Gastrocnemius medialis (tissue), 4 donors: ENCODE measurements at regions not wholly inside any gene's neighbourhood (a gene's known extent, or its start where the extent isn't known, plus 50 kb on each side); places are given as distances from the start of the nearest gene placed in this dataset.

ENCODE experiments used
- ATAC-seq, 2 donors: fragments of 150-250 bp; one replicate each; pipeline ENCODE4 v1.9.1; 2016
- DNase-seq, 2 donors: peaks; one replicate each; pipeline ENCODE4 v3.0.0-alpha.2; 2019
- H3K27ac ChIP-seq, 4 donors: fragments of 200-600 bp; sonication (generic); 1 replicate in 1 of 4; 2 replicates in 3 of 4; pipeline ENCODE4 v1.5.1; 2016 to 2018; ENCODE audit warnings: mild to moderate bottlenecking in 2 of 4, moderate library complexity in 1 of 4
- H3K27me3 ChIP-seq, 3 donors: fragments of 200-600 bp; sonication (generic) in 2 of 3; 1 replicate in 1 of 3; 2 replicates in 2 of 3; pipeline versions ENCODE4 v1.5.1 to v1.6.0; 2016 to 2019; ENCODE audit warnings: mild to moderate bottlenecking in 1 of 3, moderate library complexity in 1 of 3
- H3K36me3 ChIP-seq, 2 donors: fragments of 200-600 bp; sonication (generic) in 1 of 2; one replicate each; pipeline ENCODE4 v1.5.1; 2017 to 2018
- H3K4me1 ChIP-seq, 2 donors: fragments of 200-600 bp; sonication (generic) in 1 of 2; one replicate each; pipeline ENCODE4 v1.5.1; 2016 to 2017; ENCODE audit warnings: mild to moderate bottlenecking in 2 of 2
- H3K4me3 ChIP-seq, 4 donors: fragments of 200-600 bp; sonication (generic) in 3 of 4; 1 replicate in 1 of 4; 2 replicates in 3 of 4; pipeline ENCODE4 v1.5.1; 2016 to 2019; ENCODE audit warnings: mild to moderate bottlenecking in 2 of 4
- H3K9me3 ChIP-seq, 3 donors: fragments of 200-600 bp; sonication (generic) in 2 of 3; 1 replicate in 1 of 3; 2 replicates in 2 of 3; pipeline ENCODE4 v1.5.1; 2016 to 2019
- CTCF ChIP-seq, 5 experiments: fragments of 450-650 bp in 3 of 5; fragments of 200-600 bp in 2 of 5; sonication (generic) in 2 of 5; IDR thresholded peaks in 4 of 5; conservative IDR thresholded peaks in 1 of 5; 1 replicate in 4 of 5; 2 replicates in 1 of 5; pipeline ENCODE4 v1.5.1; 2016 to 2019; ENCODE audit warnings: antibody characterized with exemption in 5 of 5, mild to moderate bottlenecking in 3 of 5, moderate library complexity in 3 of 5
- POLR2A ChIP-seq, 2 donors: fragments of 450-650 bp; IDR thresholded peaks; one replicate each; pipeline ENCODE4 v1.6.1; 2017; ENCODE audit warnings: antibody characterized with exemption in 2 of 2, mild to moderate bottlenecking in 2 of 2, moderate library complexity in 2 of 2
- in situ Hi-C, 4 donors: fragments of 200-750 bp; cut with MboI; loops; one replicate each; pipeline versions ENCODE4 v1.15.0 to v1.8.0; 2017; ENCODE audit warnings: low sequenced_read_pairs in 4 of 4
- intact Hi-C: fragments of 100-400 bp; cut with DNase I; formaldehyde crosslinking; loops from one replicate; pipeline ENCODE4 v1.15.1; 2023; ENCODE audit warnings: low total_unique reads

- H3K27ac ChIP-seq: no peak overlapping the region
- H3K4me1 ChIP-seq: no peaks in the 10 kb centered on the region
- H3K27me3 ChIP-seq: no peaks in the 10 kb centered on the region
- no peak for ATAC-seq
- no peak overlapping the region for H3K4me3 ChIP-seq
- intact Hi-C loops: no loop called here
- in situ Hi-C loops: no loop called here
- H3K36me3 ChIP-seq: no peaks in the 10 kb centered on the region
- DNase-seq: no peak
- H3K9me3 ChIP-seq: no peaks in the 10 kb centered on the region
- TF ChIP-seq POLR2A (IDR thresholded peaks at IDR 0.05) (no peak), CTCF (IDR thresholded peaks at IDR 0.05 in 4 of 5, conservative IDR thresholded peaks at IDR 0.05 in 1 of 5) (no peak)
Measured at GRCh38 chr6:106886922-106887797, 87.4 kb downstream of the CD24 start.

GRCh38 chr6:106886081-106886843, 88.3 kb downstream of the CD24 start:
- in situ Hi-C loops (no loop called here), intact Hi-C loops (no loop called here)
- no peaks in the 10 kb centered on the region for H3K27me3 ChIP-seq
- no peak for TF ChIP-seq POLR2A (IDR thresholded peaks at IDR 0.05)
- no peak for TF ChIP-seq CTCF (IDR thresholded peaks at IDR 0.05 in 4 of 5, conservative IDR thresholded peaks at IDR 0.05 in 1 of 5)
- H3K9me3 ChIP-seq: no peaks in the 10 kb centered on the region
- ATAC-seq: no peak
- H3K4me3 ChIP-seq: no peak overlapping the region
- H3K36me3 ChIP-seq: no peaks in the 10 kb centered on the region
- no peak for DNase-seq
- no peaks in the 10 kb centered on the region for H3K4me1 ChIP-seq
- no peak overlapping the region for H3K27ac ChIP-seq

GRCh38 chr6:106885679-106886078, 88.8 kb downstream of the CD24 start:
- H3K9me3 ChIP-seq: no peaks in the 10 kb centered on the region
- TF ChIP-seq CTCF (IDR thresholded peaks at IDR 0.05 in 4 of 5, conservative IDR thresholded peaks at IDR 0.05 in 1 of 5) (no peak), POLR2A (IDR thresholded peaks at IDR 0.05) (no peak)
- intact Hi-C loops (no loop called here), in situ Hi-C loops (no loop called here)
- H3K27me3 ChIP-seq: no peaks in the 10 kb centered on the region
- H3K27ac ChIP-seq: no peak overlapping the region
- no peaks in the 10 kb centered on the region for H3K4me1 ChIP-seq
- DNase-seq (no peak), ATAC-seq (no peak)
- no peaks in the 10 kb centered on the region for H3K36me3 ChIP-seq
- no peak overlapping the region for H3K4me3 ChIP-seq

- DNase-seq (no peak), ATAC-seq (no peak)
- intact Hi-C loops: no loop called here
- no peaks in the 10 kb centered on the region for H3K36me3 ChIP-seq
- no peak overlapping the region for H3K4me3 ChIP-seq
- TF ChIP-seq CTCF (IDR thresholded peaks at IDR 0.05 in 4 of 5, conservative IDR thresholded peaks at IDR 0.05 in 1 of 5): no peak
- no peak for TF ChIP-seq POLR2A (IDR thresholded peaks at IDR 0.05)
- no peaks in the 10 kb centered on the region for H3K9me3 ChIP-seq
- in situ Hi-C loops: no loop called here
- no peak overlapping the region for H3K27ac ChIP-seq
- no peaks in the 10 kb centered on the region for H3K27me3 ChIP-seq
- no peaks in the 10 kb centered on the region for H3K4me1 ChIP-seq
Measured at GRCh38 chr6:106884576-106884975, 90.0 kb downstream of the CD24 start.
